OCI-LY7 (cell line): ENCODE measurements at regions not wholly inside any gene's neighbourhood (a gene's known extent, or its start where the extent isn't known, plus 50 kb on each side); places are given as distances from the start of the nearest gene placed in this dataset.

ENCODE experiments used
- EZH2phosphoT487 ChIP-seq: fragments of 200-600 bp; sonication (generic); IDR thresholded peaks from 2 replicates; pipeline ENCODE4 v1.6.1; 2018; ENCODE audit warnings: low read depth, borderline replicate concordance, mild to moderate bottlenecking, mixed run types, antibody characterized with exemption, low read length, moderate library complexity, mixed read lengths
- TF ChIP-seq, protein P1 (sequence below): fragments of 200-600 bp; sonication (generic); conservative IDR thresholded peaks from 2 replicates; pipeline ENCODE4 v1.5.1; 2014; ENCODE audit warnings: mild to moderate bottlenecking, antibody characterized with exemption, low read length, moderate library complexity, mixed read lengths

DNA sequence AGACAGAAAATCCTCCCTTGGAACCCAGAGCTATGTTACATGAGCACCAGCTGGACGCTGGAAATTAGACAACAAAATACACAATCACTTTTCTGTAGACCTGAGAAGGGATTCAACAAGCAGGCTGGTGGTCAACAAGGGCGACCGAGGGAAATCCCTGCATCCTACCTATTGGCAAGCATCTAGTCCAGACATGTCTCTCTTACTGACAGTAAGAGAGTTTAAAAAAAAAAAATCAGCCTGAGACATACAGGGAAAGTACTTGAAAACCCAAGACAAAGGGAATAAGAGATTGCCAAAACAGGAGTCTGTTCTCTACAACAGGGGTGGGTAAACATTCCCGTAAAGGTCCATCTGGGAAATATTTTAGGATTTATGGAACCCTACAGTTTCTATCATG, 108.0 kb downstream of the KDR start:
- no peak for TF ChIP-seq EZH2phosphoT487
- TF ChIP-seq, protein P1, sequence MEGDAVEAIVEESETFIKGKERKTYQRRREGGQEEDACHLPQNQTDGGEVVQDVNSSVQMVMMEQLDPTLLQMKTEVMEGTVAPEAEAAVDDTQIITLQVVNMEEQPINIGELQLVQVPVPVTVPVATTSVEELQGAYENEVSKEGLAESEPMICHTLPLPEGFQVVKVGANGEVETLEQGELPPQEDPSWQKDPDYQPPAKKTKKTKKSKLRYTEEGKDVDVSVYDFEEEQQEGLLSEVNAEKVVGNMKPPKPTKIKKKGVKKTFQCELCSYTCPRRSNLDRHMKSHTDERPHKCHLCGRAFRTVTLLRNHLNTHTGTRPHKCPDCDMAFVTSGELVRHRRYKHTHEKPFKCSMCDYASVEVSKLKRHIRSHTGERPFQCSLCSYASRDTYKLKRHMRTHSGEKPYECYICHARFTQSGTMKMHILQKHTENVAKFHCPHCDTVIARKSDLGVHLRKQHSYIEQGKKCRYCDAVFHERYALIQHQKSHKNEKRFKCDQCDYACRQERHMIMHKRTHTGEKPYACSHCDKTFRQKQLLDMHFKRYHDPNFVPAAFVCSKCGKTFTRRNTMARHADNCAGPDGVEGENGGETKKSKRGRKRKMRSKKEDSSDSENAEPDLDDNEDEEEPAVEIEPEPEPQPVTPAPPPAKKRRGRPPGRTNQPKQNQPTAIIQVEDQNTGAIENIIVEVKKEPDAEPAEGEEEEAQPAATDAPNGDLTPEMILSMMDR: no peak
